ENCODE measurements at regions not wholly inside any gene's neighbourhood (a gene's known extent, or its start where the extent isn't known, plus 50 kb on each side); places are given as distances from the start of the nearest gene placed in this dataset.

DNA sequence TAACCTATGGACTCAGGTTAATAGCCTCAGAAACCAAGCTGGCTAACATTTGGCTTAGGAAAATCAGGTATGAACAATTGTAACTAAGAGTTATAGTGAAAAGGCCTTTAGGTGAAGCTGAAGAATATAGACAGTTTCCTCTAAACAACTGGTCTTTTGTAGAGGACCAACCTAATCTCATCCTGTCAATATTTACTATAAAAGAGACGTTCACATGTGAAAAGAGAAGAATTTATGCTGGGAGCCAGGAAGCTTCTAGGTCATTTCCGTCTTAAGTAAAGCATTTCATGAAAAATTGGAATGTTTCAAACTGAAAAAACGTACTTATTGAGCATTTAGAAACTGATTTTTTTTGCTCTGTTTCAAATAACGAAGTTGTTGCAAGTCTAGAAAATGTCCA is 764.3 kb upstream of the GOLIM4 start:
- H3K27ac Mint-ChIP-seq = no peak overlapping the region
- no peaks in the 10 kb centered on the region for H3K27me3 Mint-ChIP-seq
- H3K36me3 Mint-ChIP-seq (ENCODE audit: low read depth) = no peaks in the 10 kb centered on the region
- H3K4me3 Mint-ChIP-seq = no peak overlapping the region
- peaks cover 6% of the 10 kb centered on the region for H3K9me3 Mint-ChIP-seq
- no peaks in the 10 kb centered on the region for H3K4me1 Mint-ChIP-seq (ENCODE audit: low read depth)

DNA sequence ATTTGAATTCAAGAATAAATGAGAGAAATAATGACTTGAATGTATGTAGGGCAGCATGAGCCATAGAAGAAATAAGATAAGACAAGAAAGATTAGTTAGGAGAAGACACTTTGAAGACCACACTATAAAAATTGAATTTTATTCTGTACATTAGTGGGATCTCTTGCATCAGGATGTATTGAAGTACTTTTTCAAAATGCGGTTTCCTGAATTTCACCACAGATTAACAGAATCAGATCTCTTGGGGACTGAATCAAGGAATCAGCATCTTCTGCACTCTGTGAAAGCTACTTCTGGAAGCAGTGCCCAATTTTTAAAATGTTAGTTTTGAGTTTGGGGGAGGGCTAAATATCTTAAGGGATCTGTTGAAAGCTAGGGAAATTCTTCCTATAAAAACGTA is 763.9 kb upstream of the GOLIM4 start:
- no peak overlapping the region for H3K27ac Mint-ChIP-seq
- peaks cover 6% of the 10 kb centered on the region for H3K9me3 Mint-ChIP-seq
- H3K27me3 Mint-ChIP-seq = no peaks in the 10 kb centered on the region
- no peaks in the 10 kb centered on the region for H3K36me3 Mint-ChIP-seq (ENCODE audit: low read depth)
- no peak overlapping the region for H3K4me3 Mint-ChIP-seq
- no peaks in the 10 kb centered on the region for H3K4me1 Mint-ChIP-seq (ENCODE audit: low read depth)

DNA sequence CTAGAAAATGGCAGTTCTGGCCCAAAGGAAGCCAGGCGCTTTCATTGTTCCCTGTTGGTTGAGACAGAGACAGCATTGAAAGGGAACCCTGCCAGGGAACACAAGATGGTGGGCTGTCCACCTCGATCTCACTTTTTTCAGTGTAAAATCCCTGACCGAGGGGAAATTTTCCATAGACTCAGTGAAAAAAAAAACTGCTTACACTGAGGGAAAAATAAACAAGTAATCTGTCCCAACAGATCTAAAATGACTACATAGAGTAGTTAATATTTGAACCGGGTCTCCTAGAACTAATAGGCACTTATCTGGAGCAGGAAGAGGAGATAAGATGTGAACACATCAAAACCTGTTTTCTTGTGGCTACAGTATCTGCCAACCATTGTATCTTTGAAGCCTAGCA is 763.4 kb upstream of the GOLIM4 start:
- no peaks in the 10 kb centered on the region for H3K27me3 Mint-ChIP-seq
- no peak overlapping the region for H3K27ac Mint-ChIP-seq
- no peaks in the 10 kb centered on the region for H3K4me1 Mint-ChIP-seq (ENCODE audit: low read depth)
- no peak overlapping the region for H3K4me3 Mint-ChIP-seq
- no peaks in the 10 kb centered on the region for H3K36me3 Mint-ChIP-seq (ENCODE audit: low read depth)
- peaks cover 6% of the 10 kb centered on the region for H3K9me3 Mint-ChIP-seq

DNA sequence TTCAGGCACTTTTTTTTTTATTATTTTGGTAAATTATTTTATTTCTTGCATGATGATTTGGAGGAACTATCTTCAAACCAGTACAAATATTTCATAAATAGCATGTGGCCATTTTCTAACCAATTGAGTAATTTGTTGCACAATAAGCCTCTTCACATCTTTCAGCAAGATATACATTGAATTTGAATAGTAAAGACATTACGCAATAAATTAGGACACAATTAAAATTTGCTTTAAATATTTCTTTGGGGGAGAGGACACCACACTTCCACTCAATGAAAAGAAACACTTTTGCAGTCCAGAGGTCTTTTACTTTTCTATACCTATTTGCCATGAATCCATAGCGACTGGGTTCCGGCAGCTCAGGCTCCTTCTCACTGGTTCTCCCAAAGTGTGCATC is 762.6 kb upstream of the GOLIM4 start:
- H3K27me3 Mint-ChIP-seq = no peaks in the 10 kb centered on the region
- H3K4me3 Mint-ChIP-seq = no peak overlapping the region
- H3K27ac Mint-ChIP-seq = no peak overlapping the region
- H3K9me3 Mint-ChIP-seq = peaks cover 6% of the 10 kb centered on the region
- H3K4me1 Mint-ChIP-seq (ENCODE audit: low read depth) = no peaks in the 10 kb centered on the region
- H3K36me3 Mint-ChIP-seq (ENCODE audit: low read depth) = no peaks in the 10 kb centered on the region

DNA sequence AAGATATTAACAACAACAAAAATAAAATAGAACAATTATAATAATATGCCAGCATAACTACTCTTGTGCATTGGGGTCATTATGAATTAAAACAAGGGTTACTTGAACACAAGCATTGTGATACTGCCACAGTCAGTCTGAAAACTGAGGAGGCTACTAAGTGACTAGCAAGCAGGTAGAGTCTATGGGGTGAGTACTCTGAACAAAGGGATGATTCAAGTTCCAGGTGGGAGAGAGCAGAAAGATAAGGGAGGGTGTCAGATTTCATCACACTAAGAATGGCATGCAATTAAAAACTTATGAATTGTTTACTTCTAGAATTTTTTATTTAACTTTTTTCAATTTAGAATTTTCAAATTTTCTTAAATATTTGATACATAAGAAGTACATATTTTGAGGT is 754.4 kb upstream of the GOLIM4 start:
- Mint-ChIP-seq H3K9me3 (no peaks in the 10 kb centered on the region), H3K4me3 (no peak overlapping the region), H3K27me3 (peaks cover 14% of the 10 kb centered on the region), H3K4me1 (ENCODE audit: low read depth) (no peaks in the 10 kb centered on the region), H3K27ac (no peak overlapping the region), H3K36me3 (ENCODE audit: low read depth) (no peaks in the 10 kb centered on the region)

DNA sequence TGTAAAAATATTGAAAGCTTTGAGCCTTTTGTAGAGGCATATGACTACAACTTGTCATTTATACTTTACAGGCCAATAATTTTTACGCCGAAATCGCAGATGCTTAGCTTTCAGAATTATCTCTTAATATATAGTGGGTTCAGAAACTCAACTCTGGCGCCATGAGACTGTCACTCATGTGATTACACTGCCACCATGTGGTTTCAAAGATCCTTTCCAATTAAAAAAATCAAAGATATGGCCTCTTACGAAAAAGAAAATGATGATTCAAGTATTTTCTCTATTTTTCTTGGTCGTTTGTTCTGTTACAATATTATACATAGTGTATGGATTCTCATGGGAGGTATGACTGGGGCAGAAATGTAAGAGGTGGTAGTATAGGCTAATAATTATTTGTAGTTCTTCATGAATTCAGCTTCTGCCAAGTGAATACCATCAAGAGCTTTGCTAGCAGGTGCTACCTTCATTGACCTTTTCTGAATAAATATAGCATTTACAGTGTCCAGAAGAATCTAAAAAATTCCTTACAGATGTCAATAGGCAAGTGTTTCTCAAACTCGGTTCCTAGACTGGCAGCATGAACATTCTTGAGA is 751.7 kb upstream of the GOLIM4 start:
- Mint-ChIP-seq H3K4me3 (no peak overlapping the region), H3K36me3 (ENCODE audit: low read depth) (no peaks in the 10 kb centered on the region), H3K27ac (no peak overlapping the region)

DNA sequence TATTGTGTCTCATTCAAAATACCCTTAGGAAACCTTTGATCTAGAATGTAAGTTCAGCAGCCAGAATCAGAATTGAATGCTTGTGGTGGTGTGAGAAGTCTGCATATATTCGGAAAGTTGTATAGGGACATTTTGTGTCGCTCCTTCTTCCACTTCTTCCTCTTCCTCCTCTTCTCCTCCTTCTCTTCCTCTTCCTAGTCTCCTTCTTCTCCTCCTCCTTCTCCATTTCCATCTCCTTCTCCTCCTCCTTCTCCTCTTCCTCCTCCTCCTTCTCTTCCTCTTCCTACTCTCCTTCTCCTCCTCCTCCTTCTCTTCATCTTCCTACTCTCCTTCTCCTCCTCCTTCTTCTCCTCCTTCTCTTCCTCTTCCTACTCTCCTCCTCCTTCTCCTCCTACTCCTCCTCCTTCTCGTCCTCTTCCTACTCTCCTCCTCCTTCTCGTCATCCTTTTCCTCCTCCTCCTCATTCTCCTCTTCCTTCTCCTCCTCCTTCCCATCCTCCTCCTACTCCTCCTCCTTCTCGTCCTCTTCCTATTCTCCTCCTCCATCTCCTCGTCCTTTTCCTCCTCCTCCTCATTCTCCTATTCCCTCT is 749.3 kb upstream of the GOLIM4 start:
- Mint-ChIP-seq H3K36me3 (ENCODE audit: low read depth) (no peaks in the 10 kb centered on the region), H3K27me3 (peaks cover 14% of the 10 kb centered on the region), H3K27ac (no peak overlapping the region), H3K9me3 (no peaks in the 10 kb centered on the region), H3K4me3 (no peak overlapping the region), H3K4me1 (ENCODE audit: low read depth) (no peaks in the 10 kb centered on the region)

More for the DNA sequence above, 751.7 kb upstream of the GOLIM4 start:
- H3K9me3 Mint-ChIP-seq = no peaks in the 10 kb centered on the region
- H3K4me1 Mint-ChIP-seq (ENCODE audit: low read depth) = no peaks in the 10 kb centered on the region
- H3K27me3 Mint-ChIP-seq = peaks cover 14% of the 10 kb centered on the region

DNA sequence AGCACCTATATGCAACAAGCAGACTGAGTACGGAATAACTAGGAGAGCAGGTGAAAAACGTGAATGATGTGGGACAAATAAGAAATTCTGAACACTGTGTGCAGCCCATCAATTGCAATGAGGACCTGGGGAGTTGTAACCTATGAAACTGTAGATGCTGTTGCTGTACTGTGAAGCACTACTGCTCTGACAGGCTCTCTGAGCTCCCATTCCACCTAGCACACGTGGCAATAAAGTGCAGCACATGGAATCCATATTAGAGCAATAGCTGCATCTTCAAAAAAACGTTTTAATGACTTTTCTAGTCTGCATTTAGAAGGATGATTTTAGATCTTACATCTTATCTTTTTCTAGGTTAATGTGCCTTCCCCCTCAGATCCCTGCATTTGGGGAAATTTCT is 748.7 kb upstream of the GOLIM4 start:
- Mint-ChIP-seq H3K27ac (no peak overlapping the region), H3K4me3 (no peak overlapping the region), H3K27me3 (peaks cover 14% of the 10 kb centered on the region), H3K4me1 (ENCODE audit: low read depth) (no peaks in the 10 kb centered on the region), H3K36me3 (ENCODE audit: low read depth) (no peaks in the 10 kb centered on the region), H3K9me3 (no peaks in the 10 kb centered on the region)

DNA sequence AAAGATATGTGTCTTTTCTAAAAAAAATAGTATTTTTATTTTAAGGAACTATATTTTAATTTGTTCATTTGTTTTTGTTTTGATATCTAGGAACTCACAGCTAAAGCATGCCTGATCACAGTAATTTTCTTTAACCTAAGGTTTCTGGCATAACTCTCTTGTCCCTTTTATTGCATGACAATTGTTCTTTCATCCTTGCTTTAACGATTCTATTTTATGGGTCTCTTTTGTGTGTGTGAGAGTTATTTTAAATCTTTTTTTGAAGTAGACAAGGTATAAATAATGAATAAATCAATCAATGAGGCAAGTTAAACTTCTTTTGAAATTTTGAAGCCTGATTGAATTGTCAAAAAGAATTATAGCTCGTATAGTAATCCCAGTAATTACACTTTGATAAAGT is 747.8 kb upstream of the GOLIM4 start:
- H3K4me1 Mint-ChIP-seq (ENCODE audit: low read depth) = no peaks in the 10 kb centered on the region

DNA sequence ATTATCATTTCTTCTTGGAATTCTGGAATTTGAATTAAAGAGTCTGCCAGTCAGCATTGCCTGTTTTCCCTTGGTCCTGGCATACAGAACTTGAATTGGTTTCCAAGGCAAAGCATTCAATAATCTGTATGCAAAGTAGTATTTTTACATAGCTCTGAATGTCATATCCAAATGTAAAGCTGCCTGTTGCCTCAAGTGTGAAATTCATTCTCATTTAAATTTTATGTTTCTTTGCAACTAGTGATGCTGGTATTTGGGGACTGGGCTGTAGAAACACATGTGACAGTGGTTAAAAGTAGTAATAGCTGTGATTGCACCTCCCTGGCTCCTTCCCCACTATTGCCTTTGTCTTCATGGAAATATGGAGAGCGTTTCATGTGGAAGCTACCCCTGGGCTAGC is 743.9 kb upstream of the GOLIM4 start:
- H3K4me1 Mint-ChIP-seq (ENCODE audit: low read depth) = no peaks in the 10 kb centered on the region
- no peaks in the 10 kb centered on the region for H3K27me3 Mint-ChIP-seq
- no peak overlapping the region for H3K27ac Mint-ChIP-seq
- H3K4me3 Mint-ChIP-seq = no peak overlapping the region
- H3K9me3 Mint-ChIP-seq = no peaks in the 10 kb centered on the region
- no peaks in the 10 kb centered on the region for H3K36me3 Mint-ChIP-seq (ENCODE audit: low read depth)

More for the DNA sequence above, 747.8 kb upstream of the GOLIM4 start:
- H3K4me3 Mint-ChIP-seq = no peak overlapping the region
- no peak overlapping the region for H3K27ac Mint-ChIP-seq
- no peaks in the 10 kb centered on the region for H3K36me3 Mint-ChIP-seq (ENCODE audit: low read depth)
- H3K9me3 Mint-ChIP-seq = no peaks in the 10 kb centered on the region
- H3K27me3 Mint-ChIP-seq = peaks cover 10% of the 10 kb centered on the region

DNA sequence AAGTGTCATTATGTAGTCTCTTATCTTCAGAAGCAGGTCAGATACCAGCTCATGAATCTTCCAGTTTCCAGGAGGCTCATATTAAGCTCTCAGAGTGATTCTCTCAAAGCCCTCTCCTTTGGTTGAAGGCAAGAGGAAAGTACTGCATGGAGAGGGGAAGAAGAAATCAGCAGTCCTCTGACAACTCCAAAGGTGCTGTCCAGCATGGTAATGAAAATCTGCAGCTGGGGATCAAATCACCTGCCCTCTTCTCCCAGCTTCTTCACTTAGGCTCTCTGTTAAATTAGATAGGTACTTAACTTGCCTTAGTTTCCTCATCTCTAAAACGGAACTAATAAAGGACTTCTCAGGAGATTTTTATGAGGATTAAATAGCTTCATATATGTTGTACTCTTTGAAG is 738.8 kb upstream of the GOLIM4 start:
- Mint-ChIP-seq H3K36me3 (ENCODE audit: low read depth) (no peaks in the 10 kb centered on the region), H3K4me3 (no peak overlapping the region), H3K9me3 (no peaks in the 10 kb centered on the region), H3K27ac (no peak overlapping the region), H3K4me1 (ENCODE audit: low read depth) (no peaks in the 10 kb centered on the region), H3K27me3 (no peaks in the 10 kb centered on the region)

DNA sequence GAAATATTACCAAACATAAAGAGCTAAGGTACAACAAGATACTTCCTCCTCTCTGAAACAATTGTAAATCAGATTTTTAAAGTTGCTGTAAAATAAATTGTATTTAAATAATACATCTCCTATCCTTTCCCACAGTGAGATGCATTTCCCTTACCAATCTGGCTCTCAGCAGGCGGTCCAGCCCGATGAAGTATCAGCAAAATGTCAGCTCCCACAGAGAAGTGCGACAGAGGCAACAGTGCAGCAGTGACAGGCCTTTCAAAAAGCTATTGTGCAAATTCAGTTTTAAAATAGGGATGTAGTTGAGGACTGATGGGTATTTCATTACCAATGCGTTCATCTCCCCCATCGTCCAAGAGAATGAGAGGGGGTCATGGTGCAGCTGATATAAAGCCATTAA is 733.2 kb upstream of the GOLIM4 start:
- Mint-ChIP-seq H3K9me3 (no peaks in the 10 kb centered on the region), H3K4me3 (no peak overlapping the region), H3K36me3 (ENCODE audit: low read depth) (no peaks in the 10 kb centered on the region), H3K27ac (no peak overlapping the region), H3K27me3 (no peaks in the 10 kb centered on the region), H3K4me1 (ENCODE audit: low read depth) (no peaks in the 10 kb centered on the region)

DNA sequence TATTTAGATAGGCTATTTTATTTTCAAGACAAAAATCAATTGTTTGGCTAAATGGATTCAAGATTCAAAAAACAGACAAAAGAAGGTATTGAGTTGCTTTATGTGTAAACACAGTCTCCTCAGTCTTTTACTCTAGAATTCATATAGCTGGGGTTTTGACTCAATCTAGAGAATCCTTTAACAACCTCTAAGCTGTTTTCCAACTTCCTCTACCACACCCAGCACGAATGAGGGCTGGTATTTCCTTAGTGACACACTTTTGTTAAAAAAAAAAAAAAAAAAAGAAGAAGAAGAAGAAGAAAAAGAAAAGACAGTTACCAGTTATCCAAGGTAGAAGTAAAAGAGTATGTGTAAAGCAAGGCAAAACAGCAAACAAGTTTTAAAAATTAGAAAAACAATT is 732.8 kb upstream of the GOLIM4 start:
- Mint-ChIP-seq H3K27ac (no peak overlapping the region), H3K4me1 (ENCODE audit: low read depth) (no peaks in the 10 kb centered on the region), H3K36me3 (ENCODE audit: low read depth) (no peaks in the 10 kb centered on the region), H3K9me3 (no peaks in the 10 kb centered on the region), H3K4me3 (no peak overlapping the region), H3K27me3 (no peaks in the 10 kb centered on the region)

DNA sequence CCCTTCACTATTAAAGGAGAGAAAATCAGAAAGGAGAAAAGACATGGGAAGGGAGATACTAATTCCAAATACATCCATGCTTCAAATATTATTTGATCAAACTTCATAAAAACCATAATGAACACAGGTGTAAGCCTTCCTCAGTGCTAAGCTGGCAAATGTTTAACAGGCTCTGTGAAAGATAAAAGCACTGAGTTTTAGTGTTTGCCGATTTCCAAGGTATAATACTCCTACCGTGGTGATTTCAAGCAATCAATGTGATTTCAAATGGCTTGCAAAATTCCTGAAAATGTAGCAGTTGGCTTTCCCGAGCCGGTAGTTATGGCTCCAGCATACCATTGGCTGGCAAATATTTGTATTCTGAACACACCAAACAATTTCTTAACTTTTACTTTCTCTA is 732.3 kb upstream of the GOLIM4 start:
- no peaks in the 10 kb centered on the region for H3K4me1 Mint-ChIP-seq (ENCODE audit: low read depth)
- no peak overlapping the region for H3K27ac Mint-ChIP-seq
- no peaks in the 10 kb centered on the region for H3K36me3 Mint-ChIP-seq (ENCODE audit: low read depth)
- no peaks in the 10 kb centered on the region for H3K27me3 Mint-ChIP-seq
- H3K4me3 Mint-ChIP-seq = no peak overlapping the region
- H3K9me3 Mint-ChIP-seq = no peaks in the 10 kb centered on the region

DNA sequence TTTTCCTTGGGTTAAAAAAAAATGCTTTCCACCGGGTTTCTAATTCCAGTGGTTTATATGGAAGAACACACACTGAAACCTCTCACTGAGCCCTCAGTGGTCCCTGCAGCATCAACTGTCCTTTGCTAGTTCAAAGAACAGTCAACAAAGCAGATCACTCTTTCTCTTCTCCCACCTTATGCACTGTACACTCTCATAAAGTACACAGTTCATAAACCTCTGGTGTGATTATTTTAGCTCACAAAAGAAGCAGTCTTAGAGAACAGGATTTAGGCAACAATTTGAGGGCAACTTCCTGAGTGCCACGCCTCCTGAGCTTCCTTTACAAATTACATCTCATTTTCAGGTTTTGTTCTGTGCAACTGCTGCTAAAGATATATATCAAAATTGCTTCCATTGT is 728.4 kb upstream of the GOLIM4 start:
- Mint-ChIP-seq H3K27me3 (no peaks in the 10 kb centered on the region), H3K27ac (no peak overlapping the region), H3K36me3 (ENCODE audit: low read depth) (no peaks in the 10 kb centered on the region), H3K4me1 (ENCODE audit: low read depth) (no peaks in the 10 kb centered on the region), H3K4me3 (no peak overlapping the region), H3K9me3 (no peaks in the 10 kb centered on the region)

DNA sequence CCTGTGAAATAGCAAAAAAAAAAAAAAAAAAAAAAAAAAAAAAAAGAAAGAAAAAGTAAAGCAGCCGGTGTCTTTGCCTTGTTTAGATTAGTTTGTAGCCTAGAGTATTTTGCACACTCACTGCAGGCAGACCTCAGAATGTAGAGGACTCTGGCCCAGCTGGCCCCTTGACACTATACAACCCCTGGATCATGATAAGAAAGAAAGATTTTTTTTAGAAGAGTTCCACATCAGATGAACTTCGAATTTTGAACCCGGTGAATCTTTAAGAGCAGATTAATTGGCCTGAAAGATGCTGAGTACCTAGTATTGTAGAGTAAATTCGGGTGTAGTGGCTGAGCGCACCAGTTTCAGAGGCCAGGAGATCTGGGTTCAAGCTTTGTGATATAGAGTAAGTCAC is 727.7 kb upstream of the GOLIM4 start:
- no peaks in the 10 kb centered on the region for H3K9me3 Mint-ChIP-seq
- no peaks in the 10 kb centered on the region for H3K27me3 Mint-ChIP-seq
- no peak overlapping the region for H3K4me3 Mint-ChIP-seq
- no peaks in the 10 kb centered on the region for H3K36me3 Mint-ChIP-seq (ENCODE audit: low read depth)
- H3K27ac Mint-ChIP-seq = no peak overlapping the region
- no peaks in the 10 kb centered on the region for H3K4me1 Mint-ChIP-seq (ENCODE audit: low read depth)
